NCI-H345 (cell line): ENCODE measurements at regions not wholly inside any gene's neighbourhood (a gene's known extent, or its start where the extent isn't known, plus 50 kb on each side); places are given as distances from the start of the nearest gene placed in this dataset.

ENCODE experiments used
- DNase-seq: peaks from one replicate; lab custom pipeline; 2025; lab: John Stamatoyannopoulos, UW

DNA sequence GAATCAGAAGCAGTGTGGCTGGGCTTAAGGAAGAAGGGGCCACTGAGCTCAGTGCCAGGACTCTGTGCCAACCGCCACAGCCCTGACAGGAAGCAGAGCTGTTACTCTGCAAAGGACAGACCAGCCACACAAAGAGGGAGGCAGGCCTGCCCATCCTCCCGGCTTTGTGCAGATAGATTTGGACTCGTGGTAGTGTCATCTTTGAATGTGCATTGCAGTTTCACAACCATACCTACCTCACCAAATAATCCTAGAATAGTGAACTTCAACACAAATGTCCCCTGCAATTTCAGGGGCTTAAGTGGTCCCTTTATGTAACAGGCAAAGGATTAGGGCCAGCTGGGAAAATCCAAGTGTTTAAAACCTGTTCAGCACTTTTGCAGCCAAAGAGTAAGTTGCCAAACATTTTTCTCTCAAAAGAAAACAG is 55.1 kb upstream of the CLDN10 start:
- no peak for DNase-seq

GRCh38 chr13:95498886-95499285 is 53.6 kb upstream of the CLDN10 start:
- no peak for DNase-seq

DNA sequence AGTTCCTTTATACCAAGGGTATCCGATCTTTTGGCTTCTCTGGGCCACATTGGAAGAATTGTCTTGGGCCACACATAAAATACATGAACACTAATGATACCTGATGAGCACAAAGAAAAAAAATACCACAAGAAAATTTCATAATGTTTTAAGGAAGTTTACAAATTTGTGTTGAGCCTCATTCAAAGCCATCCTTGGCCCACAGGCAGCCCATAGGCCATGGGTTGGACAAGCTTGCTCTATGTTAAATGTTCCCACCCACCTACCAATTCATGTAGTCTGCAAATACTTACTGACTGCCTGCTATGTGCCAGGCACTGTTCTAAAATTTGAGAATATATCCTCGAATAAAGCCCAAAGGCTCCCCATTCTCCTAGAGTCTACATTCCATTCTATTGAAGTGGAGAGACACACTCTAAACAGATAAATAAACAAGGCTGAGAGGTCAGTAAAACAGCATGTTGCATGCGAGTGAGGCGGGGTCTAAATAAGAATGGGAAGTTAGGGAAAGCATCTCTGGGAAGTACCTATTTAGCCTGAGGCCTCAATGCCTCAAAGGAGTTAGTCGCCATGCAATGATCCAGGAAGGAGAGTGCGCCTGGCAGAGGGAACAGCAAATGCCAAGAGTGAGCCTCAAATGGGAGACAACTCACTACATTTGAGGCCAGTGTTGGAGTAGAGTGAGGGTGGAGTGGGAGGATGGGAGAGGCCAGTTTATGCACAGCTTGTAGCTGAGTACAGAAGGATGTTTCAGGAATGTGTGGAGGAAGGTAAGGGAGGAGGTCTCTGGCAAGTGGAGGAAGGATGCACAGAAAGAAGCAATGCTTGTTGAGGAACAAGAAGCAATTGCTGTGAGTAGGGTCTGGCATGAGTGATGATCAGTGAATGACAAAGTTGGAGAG is 52.5 kb upstream of the CLDN10 start:
- no peak for DNase-seq

- DNase-seq: no peak
Measured at GRCh38 chr13:95502216-95502615, 50.3 kb upstream of the CLDN10 start.
